NCI-H1105 (cell line): ENCODE measurements at regions not wholly inside any gene's neighbourhood (a gene's known extent, or its start where the extent isn't known, plus 50 kb on each side); places are given as distances from the start of the nearest gene placed in this dataset.

Source experiments
- DNase-seq: peaks from one replicate; lab custom pipeline; 2025; lab: John Stamatoyannopoulos, UW

GRCh38 chr14:89603938-89604480 is 187.0 kb upstream of the FOXN3 start:
- DNase-seq: no peak

- DNase-seq: no peak
Observed at GRCh38 chr14:89600950-89601826, 184.2 kb upstream of the FOXN3 start.

- DNase-seq: no peak
Observed at GRCh38 chr14:89600029-89600428, 183.0 kb upstream of the FOXN3 start.

GRCh38 chr14:89598548-89599186 is 181.6 kb upstream of the FOXN3 start:
- no peak for DNase-seq

- DNase-seq: no peak
Observed at GRCh38 chr14:89592961-89593360, 175.9 kb upstream of the FOXN3 start.

- DNase-seq: no peak
Observed at GRCh38 chr14:89589400-89590118, 172.5 kb upstream of the FOXN3 start.

GRCh38 chr14:89588840-89589296 is 171.8 kb upstream of the FOXN3 start:
- DNase-seq: no peak

- DNase-seq: no peak
Observed at GRCh38 chr14:89588016-89588415, 171.0 kb upstream of the FOXN3 start.

GRCh38 chr14:89587136-89587420 is 170.0 kb upstream of the FOXN3 start:
- DNase-seq: no peak

GRCh38 chr14:89586258-89587135 is 169.5 kb upstream of the FOXN3 start:
- no peak for DNase-seq

GRCh38 chr14:89578156-89578555 is 161.1 kb upstream of the FOXN3 start:
- no peak for DNase-seq

GRCh38 chr14:89576960-89577359 is 159.9 kb upstream of the FOXN3 start:
- DNase-seq: no peak

GRCh38 chr14:89576145-89576927 is 159.3 kb upstream of the FOXN3 start:
- no peak for DNase-seq

- DNase-seq: no peak
Observed at GRCh38 chr14:89575386-89576061, 158.5 kb upstream of the FOXN3 start.

GRCh38 chr14:89574420-89574819 is 157.4 kb upstream of the FOXN3 start:
- DNase-seq: no peak

- DNase-seq: no peak
Observed at GRCh38 chr14:89573399-89573657, 156.3 kb upstream of the FOXN3 start.

- DNase-seq: peak; percentile 13
Observed at GRCh38 chr14:89572596-89573398, 155.8 kb upstream of the FOXN3 start.

GRCh38 chr14:89571491-89571890 is 154.5 kb upstream of the FOXN3 start:
- no peak for DNase-seq

GRCh38 chr14:89566644-89567415 is 149.8 kb upstream of the FOXN3 start:
- no peak for DNase-seq
